ENCODE measurements at regions not wholly inside any gene's neighbourhood (a gene's known extent, or its start where the extent isn't known, plus 50 kb on each side); places are given as distances from the start of the nearest gene placed in this dataset.

- no peak for TF ChIP-seq REST (IDR thresholded peaks at IDR 0.05; ENCODE audit: insufficient read depth in 1 of 2, low read depth in 2 of 2, low read length in 1 of 2)
- TF ChIP-seq, protein P1, sequence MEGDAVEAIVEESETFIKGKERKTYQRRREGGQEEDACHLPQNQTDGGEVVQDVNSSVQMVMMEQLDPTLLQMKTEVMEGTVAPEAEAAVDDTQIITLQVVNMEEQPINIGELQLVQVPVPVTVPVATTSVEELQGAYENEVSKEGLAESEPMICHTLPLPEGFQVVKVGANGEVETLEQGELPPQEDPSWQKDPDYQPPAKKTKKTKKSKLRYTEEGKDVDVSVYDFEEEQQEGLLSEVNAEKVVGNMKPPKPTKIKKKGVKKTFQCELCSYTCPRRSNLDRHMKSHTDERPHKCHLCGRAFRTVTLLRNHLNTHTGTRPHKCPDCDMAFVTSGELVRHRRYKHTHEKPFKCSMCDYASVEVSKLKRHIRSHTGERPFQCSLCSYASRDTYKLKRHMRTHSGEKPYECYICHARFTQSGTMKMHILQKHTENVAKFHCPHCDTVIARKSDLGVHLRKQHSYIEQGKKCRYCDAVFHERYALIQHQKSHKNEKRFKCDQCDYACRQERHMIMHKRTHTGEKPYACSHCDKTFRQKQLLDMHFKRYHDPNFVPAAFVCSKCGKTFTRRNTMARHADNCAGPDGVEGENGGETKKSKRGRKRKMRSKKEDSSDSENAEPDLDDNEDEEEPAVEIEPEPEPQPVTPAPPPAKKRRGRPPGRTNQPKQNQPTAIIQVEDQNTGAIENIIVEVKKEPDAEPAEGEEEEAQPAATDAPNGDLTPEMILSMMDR (IDR thresholded peaks at IDR 0.05), result no peak
- TF ChIP-seq POLR2AphosphoS5 (IDR thresholded peaks at IDR 0.05; ENCODE audit: low read depth, low read length), result no peak
- TF ChIP-seq SIN3A (IDR thresholded peaks at IDR 0.05; ENCODE audit: borderline replicate concordance, insufficient read depth, low read depth, low read length), result no peak
Measured at GRCh38 chr2:217553679-217554078, 449.1 kb downstream of the TNS1 start.

Data from Panc1 (cell line).